GM12878 (cell line): ENCODE measurements at regions not wholly inside any gene's neighbourhood (a gene's known extent, or its start where the extent isn't known, plus 50 kb on each side); places are given as distances from the start of the nearest gene placed in this dataset.
"Not testable (repeated sequence)": the region's sequence is repeated elsewhere in the genome, so short reads cannot be mapped to it uniquely, and the experiment has no call there.

Experiments used
- ATAC-seq: fragments of 200-7000 bp; cut with Tn5 transposase; 3 replicates; pipeline ENCODE4 v1.9.1; 2020; ENCODE audit warnings: mild to moderate bottlenecking, moderate library complexity
- BruUV-seq: library from RNA; stranded (reverse); fragments of 400-500 nt; replicated peaks from 2 replicates; lab custom pipeline; 2021; lab: Mats Ljungman, UMichigan
- CTCF ChIA-PET: fragments of 300-600 bp; sonication (Branson Sonifier 250); formaldehyde crosslinking; extraction: SDS; loops from one replicate; lab custom pipeline; 2021; ENCODE audit warnings: inconsistent platforms; lab: Yijun Ruan, JAX
- POLR2A ChIA-PET: fragments of 350-600 bp; formaldehyde crosslinking; extraction: SDS; loops from one replicate; lab custom pipeline; 2021; ENCODE audit warnings: inconsistent platforms; lab: Charles Lee
- RAD21 ChIA-PET: fragments of 300-600 bp; sonication (Branson Sonifier 250); formaldehyde crosslinking; loops from one replicate; lab custom pipeline; 2023; ENCODE audit warnings: antibody characterized with exemption; ENCODE audit not compliant: unreplicated experiment; lab: Charles Lee
- SMC1A ChIA-PET: fragments of 300-600 bp; sonication (Branson Sonifier 250); formaldehyde crosslinking; loops from one replicate; lab custom pipeline; 2023; ENCODE audit not compliant: unreplicated experiment, uncharacterized antibody; lab: Charles Lee
- DNase-seq: peaks from one replicate; pipeline ENCODE4 v3.0.0-alpha.2; 2011; ENCODE audit warnings: low read depth, low spot score
- FAIRE-seq: peaks from 3 replicates; lab custom pipeline; 2011; peaks lifted over from hg19 to GRCh38; lab: Jason Lieb, UNC
- H2AFZ ChIP-seq: 2 replicates; pipeline ENCODE4 v1.6.0; 2011; ENCODE audit warnings: low read depth, low read length, control low read depth; ENCODE audit not compliant: control insufficient read depth
- H3K27ac ChIP-seq: 2 replicates; pipeline ENCODE4 v1.5.1; 2011; ENCODE audit warnings: control low read depth; ENCODE audit not compliant: control insufficient read depth, insufficient read depth
- H3K27me3 ChIP-seq, 2 experiments: replicated peaks in 1 of 2; 2 replicates each; pipeline versions ENCODE4 v1.6.0 to v1.6.1; 2011; ENCODE audit warnings: low read length in 1 of 2; ENCODE audit not compliant: control insufficient read depth in 2 of 2, insufficient read depth in 2 of 2
- H3K36me3 ChIP-seq, 2 experiments: 2 replicates each; pipeline ENCODE4 v1.5.1; 2011; ENCODE audit warnings: low read length in 1 of 2; ENCODE audit not compliant: control insufficient read depth in 2 of 2, insufficient read depth in 2 of 2
- H3K4me1 ChIP-seq: 2 replicates; pipeline ENCODE4 v1.6.1; 2011; ENCODE audit warnings: mild to moderate bottlenecking, low read length, moderate library complexity, mixed read lengths; ENCODE audit not compliant: control insufficient read depth, insufficient read depth
- H3K4me2 ChIP-seq: 2 replicates; pipeline ENCODE4 v1.6.0; 2011; ENCODE audit warnings: control low read depth; ENCODE audit not compliant: control insufficient read depth, insufficient read depth
- H3K4me3 ChIP-seq: fragments of 200-600 bp; sonication (generic); 2 replicates; pipeline ENCODE4 v1.5.1; 2016
- H3K79me2 ChIP-seq: 2 replicates; pipeline ENCODE4 v1.6.0; 2011; ENCODE audit warnings: low read length; ENCODE audit not compliant: control insufficient read depth, insufficient read depth
- H3K9ac ChIP-seq: 2 replicates; pipeline ENCODE4 v1.8.0; 2011; ENCODE audit warnings: low read length, control low read depth, mixed read lengths; ENCODE audit not compliant: control insufficient read depth, insufficient read depth
- H3K9me3 ChIP-seq: replicated peaks from 3 replicates; pipeline ENCODE4 v1.5.1; 2011; ENCODE audit warnings: mild to moderate bottlenecking, low read length; ENCODE audit not compliant: control insufficient read depth, insufficient read depth
- H4K20me1 ChIP-seq: 2 replicates; pipeline ENCODE4 v1.6.0; 2011; ENCODE audit not compliant: control insufficient read depth, insufficient read depth
- E2F8 ChIP-seq: fragments of 450-650 bp; IDR thresholded peaks from 2 replicates; pipeline ENCODE4 v1.6.1; 2018; ENCODE audit warnings: mild to moderate bottlenecking, low read depth, moderate library complexity; ENCODE audit not compliant: partially characterized antibody
- NRF1 ChIP-seq: conservative IDR thresholded peaks from 2 replicates; pipeline ENCODE4 v1.6.1; 2011; ENCODE audit warnings: mild to moderate bottlenecking, low read depth, low read length, improper control_type of control experiment
- RUNX3 ChIP-seq: IDR thresholded peaks from 2 replicates; pipeline ENCODE4 v1.6.1; 2012; ENCODE audit warnings: low read length, inconsistent platforms
- WGBS: methylation state at CpG from one replicate; pipeline ENCODE4 v1.1.6; 2016; ENCODE audit warnings: low lambda C conversion rate; ENCODE audit not compliant: insufficient replicate concordance, insufficient coverage; ENCODE audit errors: missing lambda C conversion rate; 5-methylcytosine and 5-hydroxymethylcytosine counted together
- in situ Hi-C: fragments of 300-500 bp; cut with MboI; formaldehyde crosslinking; loops from 9 replicates; pipeline ENCODE4 v1.14.3; 2018; ENCODE audit warnings: mixed read lengths
- intact Hi-C: fragments of 100-400 bp; cut with micrococcal nuclease; formaldehyde crosslinking; loops from one replicate; pipeline ENCODE4 v1.14.2; 2022; ENCODE audit not compliant: unreplicated experiment

DNA sequence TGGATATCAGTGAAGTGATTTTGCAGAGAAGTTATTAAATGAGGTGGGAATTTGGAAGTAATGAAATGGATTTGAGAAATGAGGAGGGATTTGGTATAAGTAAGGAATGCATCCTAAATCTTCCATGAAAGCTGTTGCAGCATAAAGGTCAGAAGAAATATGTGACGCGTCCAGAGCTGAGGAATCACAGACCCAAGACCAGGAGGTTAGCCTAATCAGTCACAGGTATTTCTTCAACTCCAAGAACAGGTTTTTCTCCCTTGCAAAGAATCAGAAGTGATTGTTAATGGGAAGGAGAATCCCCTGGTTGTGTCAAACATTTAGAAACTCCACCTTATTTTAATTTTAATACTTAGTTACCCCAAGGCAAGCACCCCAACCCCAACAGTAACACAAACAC, 253.2 kb downstream of the MEX3B start:
- H3K4me2 ChIP-seq: no peak overlapping the region
- RAD21 ChIA-PET: no interaction called here
- H3K27me3 ChIP-seq: no peaks in the 10 kb centered on the region
- H3K4me3 ChIP-seq: no peak overlapping the region
- BruUV-seq: no TSS peak
- SMC1A ChIA-PET: no interaction called here
- DNase-seq (no peak), ATAC-seq (no peak), FAIRE-seq (no peak)
- POLR2A ChIA-PET: no interaction called here
- no peaks in the 10 kb centered on the region for H3K9me3 ChIP-seq
- H3K79me2 ChIP-seq: no peaks in the 10 kb centered on the region
- H3K4me1 ChIP-seq: no peaks in the 10 kb centered on the region
- no peaks in the 10 kb centered on the region for H3K36me3 ChIP-seq
- no peaks in the 10 kb centered on the region for H4K20me1 ChIP-seq
- no peak overlapping the region for H3K9ac ChIP-seq
- H3K27ac ChIP-seq: no peak overlapping the region
- 95% methylated on average over 2 of the region's 2 CpGs for WGBS
- intact Hi-C loops: no loop called here
- CTCF ChIA-PET: interaction anchor here (0.6 kb wide), 1 partner anchor 108 kb away, joined by 3 read pairs; no protein-coding TSS in a partner anchor
- H2AFZ ChIP-seq: no peak overlapping the region
- in situ Hi-C loops: no loop called here
- no peak for TF ChIP-seq NRF1
- TF ChIP-seq E2F8: no peak
- no peak for TF ChIP-seq RUNX3

GRCh38 chr15:81791322-81791721, 254.5 kb downstream of the MEX3B start:
- H3K79me2 ChIP-seq, BruUV-seq, intact Hi-C loops, in situ Hi-C loops, H4K20me1 ChIP-seq, H3K36me3 ChIP-seq, CTCF ChIA-PET, RAD21 ChIA-PET, SMC1A ChIA-PET, H3K9ac ChIP-seq, ATAC-seq, H3K9me3 ChIP-seq, H3K27ac ChIP-seq, POLR2A ChIA-PET, DNase-seq, H2AFZ ChIP-seq, H3K4me1 ChIP-seq, FAIRE-seq, H3K4me2 ChIP-seq, H3K4me3 ChIP-seq, H3K27me3 ChIP-seq: not testable (repeated sequence)
- WGBS: 16% methylated on average over 2 of the region's 2 CpGs
